ENCODE measurements at regions not wholly inside any gene's neighbourhood (a gene's known extent, or its start where the extent isn't known, plus 50 kb on each side); places are given as distances from the start of the nearest gene placed in this dataset.

GRCh38 chr6:141316236-141316635 lies 816.5 kb upstream of the GJE1 start:
- DNase-seq, result no peak
- H3K27me3 ChIP-seq (replicated peaks; ENCODE audit: insufficient read depth), result no peaks in the 10 kb centered on the region
- H3K36me3 ChIP-seq (ENCODE audit: low read depth), result no peaks in the 10 kb centered on the region
- H3K4me2 ChIP-seq (ENCODE audit: unreplicated experiment), result no peak overlapping the region
- no peak overlapping the region for H2AFZ ChIP-seq
- no peaks in the 10 kb centered on the region for H3K9me3 ChIP-seq (ENCODE audit: low read depth)
- H3K4me1 ChIP-seq (ENCODE audit: insufficient read depth), result peaks cover 5% of the 10 kb centered on the region
- no peaks in the 10 kb centered on the region for H3K9me2 ChIP-seq (ENCODE audit: insufficient read depth)
- in situ Hi-C loops (cut with MboI), result no loop called here
- H3K4me3 ChIP-seq, result no peak overlapping the region
- H4K20me1 ChIP-seq (ENCODE audit: insufficient read depth), result no peaks in the 10 kb centered on the region
- H3F3A ChIP-seq (ENCODE audit: insufficient read depth), result 0 out of 2 replicates have a peak, but pooled peaks cover 4% of the 10 kb centered on the region
- H3K27ac ChIP-seq, result no peak overlapping the region
- 97% methylated on average over 5 of the region's 5 CpGs for WGBS, 2 experiments (ENCODE audit: low coverage in 1 of 2, low lambda C conversion rate in 2 of 2, missing lambda C conversion rate in 2 of 2)
- TF ChIP-seq EZH2 (IDR thresholded peaks at IDR 0.05; ENCODE audit: insufficient read depth, poor library complexity, severe bottlenecking) (no peak), EZH2phosphoT487 (IDR thresholded peaks at IDR 0.05; ENCODE audit: insufficient read depth, low read depth) (no peak)
- no peaks in the 10 kb centered on the region for H3K79me2 ChIP-seq (ENCODE audit: insufficient read depth)
- no peak overlapping the region for H3K9ac ChIP-seq

DNA sequence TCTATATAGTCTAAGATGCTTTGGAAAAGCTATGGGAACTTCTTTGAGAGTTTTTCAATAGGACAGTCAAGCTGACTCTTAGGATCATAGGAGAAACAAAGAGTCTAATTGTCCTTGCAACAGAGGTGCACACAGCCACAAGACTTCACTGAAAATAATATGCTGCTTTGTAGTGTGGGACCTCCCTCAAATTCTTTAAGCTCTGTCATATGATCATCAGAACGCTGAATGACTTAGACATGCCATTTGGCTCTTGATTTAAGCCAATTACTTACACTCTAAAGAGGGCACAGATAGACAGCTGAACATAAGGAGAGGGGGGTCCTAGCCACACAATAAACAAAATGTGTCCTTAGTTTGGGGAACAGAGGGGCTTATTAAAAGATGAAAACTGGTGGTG lies 818.7 kb upstream of the GJE1 start:
- WGBS, 2 experiments (ENCODE audit: low coverage in 1 of 2, low lambda C conversion rate in 2 of 2, missing lambda C conversion rate in 2 of 2), result 88 to 100% methylated on average over 1 of the region's 1 CpG
- Histone ChIP-seq H3K79me2 (ENCODE audit: insufficient read depth) (no peaks in the 10 kb centered on the region), H3K36me3 (ENCODE audit: low read depth) (no peaks in the 10 kb centered on the region), H3F3A (ENCODE audit: insufficient read depth) (no peaks in the 10 kb centered on the region), H4K20me1 (ENCODE audit: insufficient read depth) (no peaks in the 10 kb centered on the region), H3K9me2 (ENCODE audit: insufficient read depth) (no peaks in the 10 kb centered on the region), H3K9me3 (ENCODE audit: low read depth) (no peaks in the 10 kb centered on the region), H3K27me3 (replicated peaks; ENCODE audit: insufficient read depth) (no peaks in the 10 kb centered on the region), H3K4me1 (ENCODE audit: insufficient read depth) (no peaks in the 10 kb centered on the region), H2AFZ (0 out of 2 replicates have a peak overlapping the region, but pooled peaks have one; percentile 37), H3K4me2 (ENCODE audit: unreplicated experiment) (no peak overlapping the region), H3K4me3 (no peak overlapping the region), H3K27ac (no peak overlapping the region), H3K9ac (no peak overlapping the region)
- no peak for DNase-seq
- TF ChIP-seq EZH2phosphoT487 (IDR thresholded peaks at IDR 0.05; ENCODE audit: insufficient read depth, low read depth), result no peak
- in situ Hi-C loops (cut with MboI), result no loop called here

GRCh38 chr6:141309295-141309694 lies 823.4 kb upstream of the GJE1 start:
- Histone ChIP-seq H3K27ac (no peak overlapping the region), H3K9me2 (ENCODE audit: insufficient read depth) (no peaks in the 10 kb centered on the region), H3K36me3 (ENCODE audit: low read depth) (no peaks in the 10 kb centered on the region), H2AFZ (no peak overlapping the region), H3K4me1 (ENCODE audit: insufficient read depth) (no peaks in the 10 kb centered on the region), H3K9me3 (ENCODE audit: low read depth) (no peaks in the 10 kb centered on the region), H3K79me2 (ENCODE audit: insufficient read depth) (no peaks in the 10 kb centered on the region), H3K9ac (no peak overlapping the region), H3K4me3 (no peak overlapping the region), H3K4me2 (ENCODE audit: unreplicated experiment) (no peak overlapping the region), H3F3A (ENCODE audit: insufficient read depth) (no peaks in the 10 kb centered on the region), H3K27me3 (replicated peaks; ENCODE audit: insufficient read depth) (no peaks in the 10 kb centered on the region), H4K20me1 (ENCODE audit: insufficient read depth) (no peaks in the 10 kb centered on the region)
- TF ChIP-seq EZH2 (IDR thresholded peaks at IDR 0.05; ENCODE audit: insufficient read depth, poor library complexity, severe bottlenecking) (no peak), EZH2phosphoT487 (IDR thresholded peaks at IDR 0.05; ENCODE audit: insufficient read depth, low read depth) (no peak)
- DNase-seq, result no peak
- in situ Hi-C loops (cut with MboI), result no loop called here

DNA sequence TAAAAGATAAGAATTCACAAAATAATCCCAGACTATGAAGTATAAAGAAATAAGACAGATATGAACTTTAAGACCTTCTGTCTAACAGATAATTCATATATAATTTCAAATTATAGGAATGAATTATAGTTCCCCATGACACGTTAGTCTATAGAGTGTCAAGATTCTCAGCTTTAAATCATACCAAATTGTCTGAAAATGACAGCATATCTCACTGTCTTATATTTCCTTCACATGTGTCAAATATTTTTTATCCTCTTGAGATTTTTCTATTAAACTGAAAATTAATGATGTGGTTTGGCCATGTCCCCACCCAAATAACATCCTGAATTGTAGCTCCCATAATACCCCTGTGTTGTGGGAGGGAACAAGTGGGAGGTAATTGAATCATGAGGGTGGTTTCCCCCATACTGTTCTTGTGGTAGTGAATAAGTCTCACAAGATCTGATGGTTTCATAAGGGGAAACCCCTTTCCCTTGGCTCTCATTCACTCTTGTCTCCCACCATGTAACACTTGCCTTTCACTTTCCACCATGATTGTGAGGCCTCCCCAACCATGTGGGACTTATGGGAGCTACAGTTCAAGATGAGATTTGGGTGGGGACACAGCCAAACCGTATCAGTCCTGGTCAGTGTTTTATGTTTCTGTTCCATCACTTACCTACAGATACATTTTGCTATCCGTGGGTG lies 825.3 kb upstream of the GJE1 start:
- H3K36me3 ChIP-seq (ENCODE audit: low read depth), result no peaks in the 10 kb centered on the region
- no peaks in the 10 kb centered on the region for H3K9me2 ChIP-seq (ENCODE audit: insufficient read depth)
- no peak for TF ChIP-seq EZH2 (IDR thresholded peaks at IDR 0.05; ENCODE audit: insufficient read depth, poor library complexity, severe bottlenecking)
- TF ChIP-seq EZH2phosphoT487 (IDR thresholded peaks at IDR 0.05; ENCODE audit: insufficient read depth, low read depth), result no peak
- no peak overlapping the region for H3K4me3 ChIP-seq
- H4K20me1 ChIP-seq (ENCODE audit: insufficient read depth), result no peaks in the 10 kb centered on the region
- 92 to 94% methylated on average over 3 of the region's 3 CpGs for WGBS, 2 experiments (ENCODE audit: low coverage in 1 of 2, low lambda C conversion rate in 2 of 2, missing lambda C conversion rate in 2 of 2)
- no peaks in the 10 kb centered on the region for H3K79me2 ChIP-seq (ENCODE audit: insufficient read depth)
- no peaks in the 10 kb centered on the region for H3K9me3 ChIP-seq (ENCODE audit: low read depth)
- in situ Hi-C loops (cut with MboI), result no loop called here
- H3K27ac ChIP-seq, result no peak overlapping the region
- no peaks in the 10 kb centered on the region for H3K4me1 ChIP-seq (ENCODE audit: insufficient read depth)
- DNase-seq, result no peak
- H3K4me2 ChIP-seq (ENCODE audit: unreplicated experiment), result no peak overlapping the region
- H2AFZ ChIP-seq, result no peak overlapping the region
- no peak overlapping the region for H3K9ac ChIP-seq
- H3F3A ChIP-seq (ENCODE audit: insufficient read depth), result no peaks in the 10 kb centered on the region
- H3K27me3 ChIP-seq (replicated peaks; ENCODE audit: insufficient read depth), result no peaks in the 10 kb centered on the region

- no peaks in the 10 kb centered on the region for H3F3A ChIP-seq (ENCODE audit: insufficient read depth)
- no peaks in the 10 kb centered on the region for H3K4me1 ChIP-seq (ENCODE audit: insufficient read depth)
- TF ChIP-seq EZH2 (IDR thresholded peaks at IDR 0.05; ENCODE audit: insufficient read depth, poor library complexity, severe bottlenecking), result no peak
- no peak for TF ChIP-seq EZH2phosphoT487 (IDR thresholded peaks at IDR 0.05; ENCODE audit: insufficient read depth, low read depth)
- no peaks in the 10 kb centered on the region for H3K27me3 ChIP-seq (replicated peaks; ENCODE audit: insufficient read depth)
- H2AFZ ChIP-seq, result no peak overlapping the region
- no peaks in the 10 kb centered on the region for H3K36me3 ChIP-seq (ENCODE audit: low read depth)
- H3K9me3 ChIP-seq (ENCODE audit: low read depth), result no peaks in the 10 kb centered on the region
- no peaks in the 10 kb centered on the region for H3K79me2 ChIP-seq (ENCODE audit: insufficient read depth)
- no peak overlapping the region for H3K4me3 ChIP-seq
- 85 to 88% methylated on average over 6 of the region's 6 CpGs for WGBS, 2 experiments (ENCODE audit: low coverage in 1 of 2, low lambda C conversion rate in 2 of 2, missing lambda C conversion rate in 2 of 2)
- in situ Hi-C loops (cut with MboI), result no loop called here
- H3K9ac ChIP-seq, result no peak overlapping the region
- H4K20me1 ChIP-seq (ENCODE audit: insufficient read depth), result no peaks in the 10 kb centered on the region
- no peak overlapping the region for H3K4me2 ChIP-seq (ENCODE audit: unreplicated experiment)
- no peak for DNase-seq
- H3K27ac ChIP-seq, result no peak overlapping the region
- H3K9me2 ChIP-seq (ENCODE audit: insufficient read depth), result 0 out of 2 replicates have a peak, but pooled peaks cover 2% of the 10 kb centered on the region
Observed at GRCh38 chr6:141303907-141304306, 828.8 kb upstream of the GJE1 start.

Data from GM23248 (cell line).